ENCODE measurements at regions not wholly inside any gene's neighbourhood (a gene's known extent, or its start where the extent isn't known, plus 50 kb on each side); places are given as distances from the start of the nearest gene placed in this dataset.

- intact Hi-C loops (cut with DNase I) = no loop called here
- no peaks in the 10 kb centered on the region for H3K27me3 ChIP-seq
- no peaks in the 10 kb centered on the region for H3K9me3 ChIP-seq
- no peaks in the 10 kb centered on the region for H3K36me3 ChIP-seq
- no peak for DNase-seq
- WGBS, 2 donors = 76 to 80% methylated on average over 8 of the region's 8 CpGs
- TF ChIP-seq POLR2A (IDR thresholded peaks at IDR 0.05) (no peak), CTCF (IDR thresholded peaks at IDR 0.05) (no peak)
- H3K27ac ChIP-seq = no peak overlapping the region
- H3K4me3 ChIP-seq = no peak overlapping the region
- no peaks in the 10 kb centered on the region for H3K4me1 ChIP-seq
These were observed 393.1 kb upstream of the CELF2 start for GRCh38 chr10:10624567-10624962.

- H3K4me3 ChIP-seq = no peak overlapping the region
- WGBS, 2 donors = 70 to 82% methylated on average over 6 of the region's 6 CpGs
- H3K4me1 ChIP-seq = no peaks in the 10 kb centered on the region
- no peaks in the 10 kb centered on the region for H3K27me3 ChIP-seq
- DNase-seq = no peak
- intact Hi-C loops (cut with DNase I) = no loop called here
- no peaks in the 10 kb centered on the region for H3K9me3 ChIP-seq
- no peak overlapping the region for H3K27ac ChIP-seq
- H3K36me3 ChIP-seq = no peaks in the 10 kb centered on the region
- no peak for TF ChIP-seq CTCF (IDR thresholded peaks at IDR 0.05)
- no peak for TF ChIP-seq POLR2A (IDR thresholded peaks at IDR 0.05)
These were observed 392.2 kb upstream of the CELF2 start for GRCh38 chr10:10625491-10625890.

- Histone ChIP-seq H3K4me1 (no peaks in the 10 kb centered on the region), H3K27ac (no peak overlapping the region), H3K27me3 (no peaks in the 10 kb centered on the region), H3K4me3 (no peak overlapping the region), H3K36me3 (no peaks in the 10 kb centered on the region), H3K9me3 (no peaks in the 10 kb centered on the region)
- intact Hi-C loops (cut with DNase I) = no loop called here
- WGBS, 2 donors = 59 to 69% methylated on average over 9 of the region's 9 CpGs
- DNase-seq = no peak
- no peak for TF ChIP-seq POLR2A (IDR thresholded peaks at IDR 0.05)
- TF ChIP-seq CTCF (IDR thresholded peaks at IDR 0.05) = no peak
These were observed 390.9 kb upstream of the CELF2 start for GRCh38 chr10:10626734-10627133.

- TF ChIP-seq POLR2A (IDR thresholded peaks at IDR 0.05) (no peak), CTCF (IDR thresholded peaks at IDR 0.05) (no peak)
- H3K4me1 ChIP-seq = no peaks in the 10 kb centered on the region
- no peaks in the 10 kb centered on the region for H3K36me3 ChIP-seq
- no peak overlapping the region for H3K27ac ChIP-seq
- intact Hi-C loops (cut with DNase I) = no loop called here
- no peaks in the 10 kb centered on the region for H3K27me3 ChIP-seq
- 89 to 100% methylated on average over 1 of the region's 1 CpG for WGBS, 2 donors
- DNase-seq = no peak
- no peaks in the 10 kb centered on the region for H3K9me3 ChIP-seq
- no peak overlapping the region for H3K4me3 ChIP-seq
These were observed 390.3 kb upstream of the CELF2 start for GRCh38 chr10:10627414-10627813.

- intact Hi-C loops (cut with DNase I) = no loop called here
- Histone ChIP-seq H3K36me3 (no peaks in the 10 kb centered on the region), H3K4me1 (no peaks in the 10 kb centered on the region), H3K9me3 (no peaks in the 10 kb centered on the region), H3K27me3 (no peaks in the 10 kb centered on the region), H3K4me3 (no peak overlapping the region), H3K27ac (no peak overlapping the region)
- 49 to 72% methylated on average over 3 of the region's 3 CpGs for WGBS, 2 donors
- no peak for DNase-seq
- TF ChIP-seq CTCF (IDR thresholded peaks at IDR 0.05) = no peak
- no peak for TF ChIP-seq POLR2A (IDR thresholded peaks at IDR 0.05)
These were observed 388.2 kb upstream of the CELF2 start for GRCh38 chr10:10629512-10629911.

Data from esophagus squamous epithelium (tissue), 5 donors.